ENCODE measurements at regions not wholly inside any gene's neighbourhood (a gene's known extent, or its start where the extent isn't known, plus 50 kb on each side); places are given as distances from the start of the nearest gene placed in this dataset.

DNA sequence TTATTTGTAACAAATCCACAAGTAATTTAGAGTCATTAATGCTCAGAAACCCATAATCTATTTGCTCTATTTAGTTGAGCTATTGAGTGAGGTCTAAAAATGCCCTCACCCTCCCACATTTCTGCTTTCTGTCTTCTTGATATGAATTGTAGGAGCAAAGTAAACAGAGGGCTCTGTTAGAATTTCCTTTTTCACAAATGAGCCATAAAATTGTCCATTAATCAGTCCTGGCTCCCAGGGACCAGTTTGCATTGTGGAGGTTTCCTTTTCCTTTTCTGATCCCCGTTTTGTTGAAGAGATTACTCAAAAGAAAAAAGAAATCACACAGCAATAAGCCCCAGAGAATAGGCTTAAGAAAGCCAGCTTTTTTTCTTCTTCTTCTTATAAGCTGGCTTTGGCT is 476.7 kb downstream of the EPHA4 start:
- DNase-seq, result no peak

- no peak for DNase-seq
Observed at GRCh38 chr2:221096706-221097567, 475.2 kb downstream of the EPHA4 start.

GRCh38 chr2:221097568-221097915 is 474.6 kb downstream of the EPHA4 start:
- peak; percentile 57 for DNase-seq

- no peak for DNase-seq
Observed at GRCh38 chr2:221097949-221098348, 474.2 kb downstream of the EPHA4 start.

DNA sequence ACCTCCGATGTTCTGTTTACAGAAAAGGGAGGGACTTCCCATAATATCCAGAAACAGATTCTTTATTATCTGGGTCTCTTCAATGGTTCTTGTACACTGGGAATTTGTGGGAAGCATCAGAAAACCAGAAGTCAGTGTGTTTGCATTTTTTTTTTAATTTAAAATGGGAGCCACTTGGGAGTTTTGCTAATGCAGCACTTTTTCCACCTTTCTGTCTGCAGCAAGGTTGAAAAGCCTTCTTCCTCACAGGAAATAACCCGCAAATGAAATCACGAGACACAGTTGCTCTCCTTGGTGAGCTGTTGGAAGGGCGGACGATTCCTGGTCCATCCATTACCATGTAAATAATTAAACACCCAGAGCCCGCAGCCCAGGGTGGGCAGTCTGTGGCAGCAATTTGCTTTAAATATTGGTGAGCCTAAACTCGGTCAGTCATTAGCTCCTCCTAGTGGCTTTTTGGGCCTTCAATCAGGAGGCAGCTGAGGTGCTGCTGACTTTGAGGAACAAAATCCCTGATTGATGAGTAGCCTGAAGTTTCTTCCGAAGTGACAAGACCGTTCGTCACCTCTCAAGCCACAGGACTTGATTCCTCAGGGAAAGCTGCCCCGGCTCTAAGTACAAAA is 471.5 kb downstream of the EPHA4 start:
- DNase-seq, result no peak

GRCh38 chr2:221102896-221103688 is 469.0 kb downstream of the EPHA4 start:
- DNase-seq, result no peak

DNA sequence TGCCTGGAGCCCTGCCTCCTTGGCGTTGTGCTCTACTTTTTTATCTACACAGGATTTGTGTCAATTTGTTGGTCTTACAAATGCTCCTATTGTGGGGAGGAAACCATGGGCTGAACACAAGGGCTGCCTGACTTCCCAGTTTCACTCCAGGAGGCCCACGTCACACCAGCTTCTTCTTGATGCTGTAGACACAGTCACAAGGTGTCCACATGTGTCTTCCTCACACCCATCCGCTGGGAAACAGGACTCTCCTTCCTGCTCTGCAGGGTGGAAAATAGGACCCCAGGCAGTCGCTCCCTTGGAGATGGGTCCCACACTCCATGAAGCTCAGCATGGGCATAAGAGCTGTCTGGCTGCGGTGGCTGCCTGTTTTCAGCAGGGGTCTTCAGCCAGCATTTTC is 468.2 kb downstream of the EPHA4 start:
- no peak for DNase-seq

DNA sequence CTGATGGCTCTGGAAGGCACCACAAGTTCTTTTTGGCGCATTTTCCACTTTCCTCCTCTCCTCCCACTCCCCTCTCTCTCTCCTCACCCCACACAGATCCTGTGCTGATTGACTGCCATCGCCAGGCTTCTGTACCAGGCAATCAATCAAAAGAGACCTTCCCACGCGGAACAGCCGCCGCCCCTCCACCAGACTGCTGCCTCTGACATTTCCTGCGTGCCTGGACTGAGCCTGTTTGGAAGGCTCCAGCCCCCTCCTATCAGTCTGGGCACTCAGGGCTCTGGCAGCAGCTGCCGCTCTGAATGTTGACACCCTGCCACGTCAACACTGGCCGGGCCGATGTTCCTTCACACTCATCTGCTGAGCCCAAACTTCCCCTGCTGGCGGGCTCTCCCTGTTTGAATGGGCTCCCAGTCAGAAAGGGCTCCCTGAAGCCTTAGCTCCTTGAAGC is 467.7 kb downstream of the EPHA4 start:
- no peak for DNase-seq

- DNase-seq, result no peak
Observed at GRCh38 chr2:221106241-221106640, 465.9 kb downstream of the EPHA4 start.

DNA sequence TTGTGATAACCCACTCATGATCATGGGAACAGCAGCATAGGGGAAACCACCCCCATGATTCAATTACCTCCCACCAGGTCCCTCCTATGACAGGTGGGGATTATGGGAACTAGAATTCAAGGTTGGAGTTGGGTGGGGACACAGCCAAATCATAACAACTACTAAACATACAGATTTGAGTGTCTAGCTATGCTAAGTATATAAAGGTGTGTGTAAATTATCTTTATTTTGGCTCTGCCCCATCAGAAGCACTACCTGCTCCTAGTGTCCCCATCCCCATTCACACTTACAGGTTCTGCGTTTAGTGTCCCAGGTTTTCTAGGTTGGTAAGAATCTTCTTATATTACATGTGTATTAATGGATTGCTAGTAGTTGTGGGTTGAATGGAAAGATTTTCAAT is 464.7 kb downstream of the EPHA4 start:
- no peak for DNase-seq

DNA sequence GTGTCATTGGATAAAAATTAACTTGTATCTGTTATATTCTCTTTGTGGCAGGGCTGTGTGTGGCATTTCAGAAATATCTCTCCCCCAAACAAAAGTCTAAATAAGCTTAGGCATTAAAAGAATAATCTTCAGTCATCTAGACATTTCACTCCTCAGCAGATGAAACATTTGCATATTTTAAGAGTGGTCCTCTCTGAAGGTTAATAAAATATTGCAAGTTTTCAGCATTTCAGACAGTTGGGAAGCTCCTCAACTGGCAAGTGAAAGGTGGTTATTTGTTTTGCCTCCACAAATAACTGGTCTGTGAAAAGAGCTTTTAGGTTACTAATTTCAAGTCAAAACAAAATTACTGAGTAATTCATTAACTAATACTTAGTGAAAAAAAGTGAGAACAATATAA is 462.6 kb downstream of the EPHA4 start:
- no peak for DNase-seq

GRCh38 chr2:221111739-221112138 is 460.4 kb downstream of the EPHA4 start:
- DNase-seq, result no peak

- no peak for DNase-seq
Observed at GRCh38 chr2:221112744-221113143, 459.4 kb downstream of the EPHA4 start.

- no peak for DNase-seq
Observed at GRCh38 chr2:221115944-221116343, 456.2 kb downstream of the EPHA4 start.

GRCh38 chr2:221120643-221121042 is 451.5 kb downstream of the EPHA4 start:
- DNase-seq, result no peak

- DNase-seq, result no peak
Observed at GRCh38 chr2:221123396-221123795, 448.7 kb downstream of the EPHA4 start.

- peak; percentile 28 for DNase-seq
Observed at GRCh38 chr2:221124532-221125240, 447.4 kb downstream of the EPHA4 start.

DNA sequence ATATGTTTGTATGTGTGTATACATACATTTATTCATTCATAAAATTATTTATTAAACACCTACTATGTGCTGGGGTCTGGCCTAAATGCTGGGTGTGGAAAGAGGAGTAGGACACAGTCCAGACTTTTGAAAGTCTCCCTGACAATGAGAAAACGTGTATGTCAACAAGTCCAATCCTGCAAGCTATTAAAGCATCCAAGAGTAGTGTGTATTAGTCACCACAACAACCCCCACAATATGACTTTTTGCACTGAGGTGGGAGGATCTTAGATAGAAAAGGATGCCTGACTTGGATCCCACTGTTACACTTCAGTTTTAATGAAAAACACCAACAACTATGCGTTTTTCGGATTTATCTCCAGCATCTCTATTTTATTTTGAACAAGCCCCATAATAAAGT is 446.4 kb downstream of the EPHA4 start:
- peak; percentile 47 for DNase-seq

DNA sequence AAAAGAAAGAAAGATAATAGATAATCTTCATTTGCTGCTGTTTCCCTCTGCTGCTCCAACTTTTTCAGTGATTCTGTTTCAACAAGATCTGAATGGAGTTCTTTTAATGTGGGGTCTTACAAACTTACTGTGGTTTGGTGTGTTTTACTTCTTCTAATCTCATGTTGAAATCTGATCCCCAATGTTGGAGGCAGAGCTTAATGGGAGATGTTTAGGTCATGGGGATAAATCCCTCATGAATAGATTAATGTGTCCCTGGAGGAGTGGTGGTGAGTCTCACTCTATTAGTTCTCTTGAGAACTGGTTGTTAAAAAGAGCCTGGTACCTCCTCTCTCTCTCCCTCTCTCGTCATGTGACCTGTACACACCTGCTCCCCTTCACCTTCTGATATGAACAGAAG is 442.4 kb downstream of the EPHA4 start:
- DNase-seq, result no peak

DNA sequence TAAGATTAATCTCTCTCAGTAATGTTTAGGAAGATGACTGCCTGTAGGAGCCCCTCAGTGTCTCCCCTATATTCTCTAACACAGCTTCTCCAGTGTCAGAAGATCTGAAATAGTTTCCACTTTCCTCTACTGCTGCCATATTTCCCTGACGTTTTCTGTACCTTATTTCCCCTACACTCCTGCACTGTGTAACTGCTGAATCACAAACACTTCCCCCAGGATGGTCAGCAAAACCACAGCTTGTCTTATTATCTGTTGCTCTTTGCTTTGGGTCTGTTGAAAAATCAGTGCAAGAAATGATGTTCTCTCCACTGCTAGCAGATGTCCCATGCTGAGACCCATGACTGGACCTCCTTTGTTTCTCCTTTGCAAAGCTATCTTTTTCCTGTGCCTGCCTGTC is 441.7 kb downstream of the EPHA4 start:
- DNase-seq, result no peak

- DNase-seq, result no peak
Observed at GRCh38 chr2:221133941-221134340, 438.2 kb downstream of the EPHA4 start.

DNA sequence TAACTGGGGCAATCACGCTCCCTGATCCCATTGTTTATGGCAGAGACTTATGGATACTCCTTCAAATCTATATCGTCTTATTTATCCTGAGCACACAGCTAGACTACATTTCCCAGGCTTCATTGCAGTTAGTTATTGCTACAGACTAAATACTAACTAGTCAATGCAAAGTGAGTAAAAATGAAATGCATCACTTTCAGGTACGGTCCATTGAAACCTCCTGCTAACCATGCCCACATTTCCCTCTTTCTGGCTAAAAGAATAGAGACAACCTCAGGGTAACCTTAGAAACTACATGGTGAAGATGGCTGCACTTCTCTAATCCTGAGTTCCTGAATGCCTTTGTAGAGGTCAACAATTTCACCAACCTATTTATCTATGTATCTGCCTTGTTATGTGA is 437.4 kb downstream of the EPHA4 start:
- no peak for DNase-seq

DNA sequence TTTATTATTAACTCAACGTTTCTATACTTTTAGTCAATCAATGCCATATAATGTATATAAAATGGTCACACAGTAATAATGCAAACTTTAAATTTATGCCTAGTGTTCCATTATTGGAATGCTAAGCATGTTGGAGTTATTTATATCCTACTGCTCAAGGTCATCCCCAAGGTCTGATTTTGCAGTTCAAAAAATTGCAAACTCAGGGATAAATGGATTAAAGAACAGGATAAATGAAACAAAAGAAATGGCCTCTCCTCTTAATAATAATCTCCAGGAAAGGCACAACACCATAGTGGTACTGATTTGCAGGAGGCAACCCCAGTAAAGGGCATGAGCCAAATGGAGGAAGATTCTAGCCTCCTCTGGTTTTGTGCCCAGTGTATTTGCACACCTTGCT is 436.4 kb downstream of the EPHA4 start:
- DNase-seq, result no peak

Data from NCI-H226 (cell line).